H1 (cell line): ENCODE measurements at regions not wholly inside any gene's neighbourhood (a gene's known extent, or its start where the extent isn't known, plus 50 kb on each side); places are given as distances from the start of the nearest gene placed in this dataset.

ENCODE experiments used
- CTCF ChIA-PET: fragments of 300-600 bp; sonication (Branson Sonifier 250); formaldehyde crosslinking; loops from one replicate; lab custom pipeline; 2021; ENCODE audit not compliant: partially characterized antibody; lab: Charles Lee
- POLR2A ChIA-PET: fragments of 300-600 bp; sonication (Branson Sonifier 250); formaldehyde crosslinking; loops from one replicate; lab custom pipeline; 2021; ENCODE audit warnings: inconsistent platforms; ENCODE audit not compliant: partially characterized antibody; lab: Charles Lee
- DNase-seq, 2 experiments: peaks; one replicate each; pipeline versions ENCODE4 v3.0.0 to v3.0.0-alpha.2; 2010 to 2022; ENCODE audit warnings: low spot score in 2 of 2, low read depth in 1 of 2, mixed read lengths in 1 of 2
- FAIRE-seq: peaks from 2 replicates; lab custom pipeline; 2011; peaks lifted over from hg19 to GRCh38; lab: Jason Lieb, UNC
- H2AFZ ChIP-seq: 2 replicates; pipeline ENCODE4 v1.8.1; 2012; ENCODE audit warnings: low read length, inconsistent platforms
- H2AK5ac ChIP-seq: 2 replicates; pipeline ENCODE4 v1.6.1; 2013; ENCODE audit warnings: low read depth, low read length
- H2BK120ac ChIP-seq: replicated peaks from 2 replicates; pipeline ENCODE3; 2013; ENCODE audit warnings: low read depth, low read length, inconsistent platforms
- H2BK12ac ChIP-seq: 2 replicates; pipeline ENCODE4 v1.6.1; 2013; ENCODE audit warnings: low read depth, low read length
- H2BK15ac ChIP-seq: 2 replicates; pipeline ENCODE4 v1.6.1; 2013; ENCODE audit warnings: low read length
- H2BK20ac ChIP-seq: 2 replicates; pipeline ENCODE4 v1.6.1; 2013; ENCODE audit warnings: low read length
- H2BK5ac ChIP-seq: 2 replicates; pipeline ENCODE4 v1.6.1; 2013; ENCODE audit warnings: low read depth, low read length
- H3K14ac ChIP-seq: 2 replicates; pipeline ENCODE4 v1.6.1; 2013; ENCODE audit warnings: inconsistent platforms; ENCODE audit not compliant: insufficient read length
- H3K18ac ChIP-seq: 2 replicates; pipeline ENCODE4 v1.6.1; 2013; ENCODE audit warnings: low read length; ENCODE audit errors: extremely low read depth
- H3K23ac ChIP-seq: 2 replicates; pipeline ENCODE4 v1.6.1; 2013; ENCODE audit warnings: inconsistent platforms; ENCODE audit not compliant: insufficient read length
- H3K23me2 ChIP-seq: 2 replicates; pipeline ENCODE4 v1.6.1; 2013; ENCODE audit warnings: low read depth, low read length
- H3K27ac ChIP-seq: 2 replicates; pipeline ENCODE4 v1.6.1; 2011; ENCODE audit warnings: low read depth, low read length, inconsistent platforms
- H3K27me3 ChIP-seq, 4 experiments: replicated peaks in 1 of 4; 1 replicate in 1 of 4; 2 replicates in 3 of 4; pipeline versions ENCODE4 v1.6.1 to v1.8.1; 2011 to 2013; ENCODE audit warnings: low read length in 3 of 4, mild to moderate bottlenecking in 3 of 4, inconsistent platforms in 2 of 4, mixed read lengths in 2 of 4, moderate library complexity in 1 of 4; ENCODE audit not compliant: control insufficient read depth in 3 of 4, insufficient read depth in 3 of 4; ENCODE audit errors: extremely low read depth in 1 of 4
- H3K36me3 ChIP-seq, 4 experiments: 2 replicates each; pipeline versions ENCODE4 v1.6.1 to v1.8.1; 2011 to 2013; ENCODE audit warnings: mild to moderate bottlenecking in 4 of 4, low read length in 3 of 4, moderate library complexity in 2 of 4, control low read depth in 1 of 4, inconsistent platforms in 1 of 4; ENCODE audit not compliant: insufficient read depth in 4 of 4, control insufficient read depth in 2 of 4
- H3K4ac ChIP-seq: replicated peaks from 2 replicates; pipeline ENCODE3; 2013; ENCODE audit warnings: low read length, low read depth, mixed read lengths, inconsistent platforms; ENCODE audit not compliant: insufficient read length
- H3K4me1 ChIP-seq, 4 experiments: replicated peaks in 1 of 4; 1 replicate in 1 of 4; 2 replicates in 3 of 4; pipeline versions ENCODE4 v1.6.1 to v1.8.1; 2011 to 2013; ENCODE audit warnings: low read length in 3 of 4, inconsistent platforms in 2 of 4, mixed read lengths in 1 of 4; ENCODE audit not compliant: insufficient read depth in 4 of 4, control insufficient read depth in 3 of 4
- H3K4me2 ChIP-seq, 2 experiments: 2 replicates each; pipeline versions ENCODE4 v1.6.1 to v1.8.1; 2011 to 2013; ENCODE audit warnings: low read depth in 2 of 2, low read length in 2 of 2, control low read depth in 1 of 2, inconsistent platforms in 1 of 2, mild to moderate bottlenecking in 1 of 2; ENCODE audit not compliant: insufficient read depth in 1 of 2
- H3K4me3 ChIP-seq, 4 experiments: fragments of 200-600, 300-600 bp in 1 of 4; sonication (generic), shearing (Covaris generic), sonication (Bioruptor Twin) in 1 of 4; 2 replicates each; pipeline versions ENCODE4 v1.5.1 to v1.8.1; 2011 to 2016; ENCODE audit warnings: low read length in 4 of 4, low read depth in 3 of 4, control low read depth in 2 of 4, inconsistent platforms in 2 of 4, mild to moderate bottlenecking in 2 of 4, mixed read lengths in 1 of 4, moderate library complexity in 1 of 4; ENCODE audit not compliant: insufficient read depth in 2 of 4; ENCODE audit errors: extremely low read depth in 1 of 4
- H3K56ac ChIP-seq: replicated peaks from 2 replicates; pipeline ENCODE3; 2013; ENCODE audit warnings: low read depth, mild to moderate bottlenecking, mixed read lengths, low read length, inconsistent platforms; ENCODE audit not compliant: insufficient read length
- H3K79me1 ChIP-seq: 2 replicates; pipeline ENCODE4 v1.6.1; 2013; ENCODE audit warnings: low read depth, low read length, control low read depth
- H3K79me2 ChIP-seq, 2 experiments: 2 replicates each; pipeline versions ENCODE4 v1.6.1 to v1.8.1; 2012 to 2013; ENCODE audit warnings: low read length in 2 of 2, mild to moderate bottlenecking in 2 of 2, inconsistent platforms in 1 of 2; ENCODE audit not compliant: insufficient read depth in 2 of 2, control insufficient read depth in 1 of 2
- H3K9ac ChIP-seq, 4 experiments: replicated peaks in 1 of 4; 1 replicate in 1 of 4; 2 replicates in 3 of 4; pipeline versions ENCODE4 v1.6.1 to v1.8.1; 2011 to 2013; ENCODE audit warnings: low read depth in 3 of 4, low read length in 3 of 4, control low read depth in 2 of 4, mild to moderate bottlenecking in 2 of 4, moderate library complexity in 2 of 4, inconsistent platforms in 1 of 4; ENCODE audit errors: extremely low read depth in 1 of 4
- H3K9me3 ChIP-seq, 2 experiments: 2 replicates each; pipeline versions ENCODE4 v1.6.1 to v1.8.1; 2012 to 2013; ENCODE audit warnings: mild to moderate bottlenecking in 2 of 2, moderate library complexity in 2 of 2, control low read depth in 1 of 2, inconsistent platforms in 1 of 2, low read depth in 1 of 2, low read length in 1 of 2, mixed read lengths in 1 of 2; ENCODE audit not compliant: insufficient read depth in 2 of 2
- H4K20me1 ChIP-seq, 2 experiments: replicated peaks in 1 of 2; 2 replicates each; pipeline versions ENCODE3 to v1.8.1; 2011 to 2013; ENCODE audit warnings: inconsistent platforms in 2 of 2, low read length in 2 of 2, mild to moderate bottlenecking in 1 of 2; ENCODE audit not compliant: insufficient read depth in 2 of 2, control insufficient read depth in 1 of 2
- H4K5ac ChIP-seq: 2 replicates; pipeline ENCODE4 v1.6.1; 2013; ENCODE audit warnings: low read length, low read depth, mixed read lengths, inconsistent platforms; ENCODE audit not compliant: insufficient read length
- H4K8ac ChIP-seq: 2 replicates; pipeline ENCODE4 v1.8.0; 2013; ENCODE audit warnings: mild to moderate bottlenecking, moderate library complexity, low read length, inconsistent platforms; ENCODE audit not compliant: insufficient read depth; ENCODE audit errors: extremely low read depth
- H4K91ac ChIP-seq: replicated peaks from 2 replicates; pipeline ENCODE3; 2013; ENCODE audit warnings: low read length, mixed read lengths, inconsistent platforms; ENCODE audit not compliant: insufficient read length
- CREB1 ChIP-seq: IDR thresholded peaks from 2 replicates; pipeline ENCODE4 v1.6.1; 2012; ENCODE audit warnings: inconsistent platforms
- CTCF ChIP-seq, 3 experiments: IDR thresholded peaks; 1 replicate in 2 of 3; 2 replicates in 1 of 3; pipeline versions ENCODE4 v1.5.1 to v1.6.1; 2011; ENCODE audit warnings: low read length in 3 of 3, mild to moderate bottlenecking in 3 of 3, inconsistent platforms in 2 of 3, low read depth in 1 of 3, moderate library complexity in 1 of 3; ENCODE audit not compliant: insufficient read depth in 1 of 3; ENCODE audit errors: control extremely low read depth in 1 of 3
- GABPA ChIP-seq: IDR thresholded peaks from 2 replicates; pipeline ENCODE4 v1.6.1; 2011; ENCODE audit warnings: mild to moderate bottlenecking, low read length, moderate library complexity, borderline replicate concordance; ENCODE audit not compliant: insufficient read depth
- HDAC2 ChIP-seq, 2 experiments: fragments of 300-600 bp in 1 of 2; sonication (generic) in 1 of 2; IDR thresholded peaks; 2 replicates each; pipeline ENCODE4 v1.6.1; 2011 to 2012; ENCODE audit warnings: low read depth in 2 of 2, low read length in 2 of 2, mild to moderate bottlenecking in 2 of 2, moderate library complexity in 2 of 2, borderline replicate concordance in 1 of 2, inconsistent platforms in 1 of 2
- NANOG ChIP-seq: IDR thresholded peaks from 2 replicates; pipeline ENCODE4 v1.6.1; 2011; ENCODE audit warnings: low read length, low read depth, mild to moderate bottlenecking, inconsistent platforms; ENCODE audit not compliant: insufficient read depth, poor library complexity, severe bottlenecking
- POU5F1 ChIP-seq: IDR thresholded peaks from 2 replicates; pipeline ENCODE4 v1.6.1; 2011; ENCODE audit warnings: low read depth, mild to moderate bottlenecking, low read length, moderate library complexity
- RFX5 ChIP-seq: IDR thresholded peaks from 2 replicates; pipeline ENCODE4 v1.6.1; 2011; ENCODE audit warnings: low read depth, low read length, improper control_type of control experiment, borderline replicate concordance
- SIX5 ChIP-seq: IDR thresholded peaks from 2 replicates; pipeline ENCODE4 v1.6.1; 2011; ENCODE audit warnings: mild to moderate bottlenecking, low read depth, low read length
- SP2 ChIP-seq: IDR thresholded peaks from 2 replicates; pipeline ENCODE4 v1.6.1; 2012; ENCODE audit warnings: mild to moderate bottlenecking, low read length, inconsistent platforms
- USF2 ChIP-seq: IDR thresholded peaks from 2 replicates; pipeline ENCODE4 v1.6.1; 2011; ENCODE audit warnings: low read length, improper control_type of control experiment
- WGBS, 2 experiments: shearing (Covaris generic) in 1 of 2; methylation state at CpG; one replicate each; pipeline versions ENCODE4 v1.1.6 to v1.1.7; 2013 to 2015; ENCODE audit warnings: low lambda C conversion rate in 2 of 2, mixed read lengths in 2 of 2, inconsistent platforms in 1 of 2, low coverage in 1 of 2, missing lambda C conversion rate in 1 of 2; ENCODE audit not compliant: insufficient replicate concordance in 2 of 2, insufficient coverage in 1 of 2, insufficient read length in 1 of 2; ENCODE audit errors: extremely low coverage in 1 of 2, missing lambda C conversion rate in 1 of 2; 5-methylcytosine and 5-hydroxymethylcytosine counted together

GRCh38 chr2:221330436-221330835, 241.7 kb downstream of the EPHA4 start:
- no peak overlapping the region for H2AK5ac ChIP-seq
- H4K8ac ChIP-seq = no peak overlapping the region
- no peak overlapping the region for H2BK20ac ChIP-seq
- no peak overlapping the region for H2BK15ac ChIP-seq
- H4K20me1 ChIP-seq = no peaks in the 10 kb centered on the region
- no peak overlapping the region for H4K91ac ChIP-seq
- TF ChIP-seq CTCF (IDR thresholded peaks at IDR 0.05; ENCODE audit: control extremely low read depth in 1 of 3, insufficient read depth in 1 of 3, low read depth in 1 of 3, low read length in 3 of 3) = no peak
- TF ChIP-seq USF2 = no peak
- TF ChIP-seq GABPA = no peak
- no peak for TF ChIP-seq POU5F1
- no peak for TF ChIP-seq HDAC2 (IDR thresholded peaks at IDR 0.05; ENCODE audit: borderline replicate concordance in 1 of 2, low read depth in 2 of 2, low read length in 2 of 2)
- TF ChIP-seq SIX5 = no peak
- TF ChIP-seq CREB1 = no peak
- TF ChIP-seq RFX5 = no peak
- no peak for TF ChIP-seq NANOG
- no peak for TF ChIP-seq SP2
- TF ChIP-seq, all 59 proteins: peak for 0
- FAIRE-seq = no peak
- no peak overlapping the region for H2BK12ac ChIP-seq
- no peak overlapping the region for H3K4ac ChIP-seq
- no peak overlapping the region for H3K14ac ChIP-seq
- H3K27ac ChIP-seq = no peak overlapping the region
- H3K4me1 ChIP-seq = no peaks in the 10 kb centered on the region
- H3K23me2 ChIP-seq = no peaks in the 10 kb centered on the region
- no peak overlapping the region for H3K23ac ChIP-seq
- ChIA-PET CTCF (no interaction called here), POLR2A (no interaction called here)
- H4K5ac ChIP-seq = no peak overlapping the region
- 94% methylated on average over 5 of the region's 5 CpGs; no CpG with 5 or more reads in 1 of the 2 experiments for WGBS, 2 experiments
- no peak overlapping the region for H2BK5ac ChIP-seq
- H3K9me3 ChIP-seq = no peaks in the 10 kb centered on the region
- H3K79me1 ChIP-seq = no peaks in the 10 kb centered on the region
- no peak overlapping the region for H3K56ac ChIP-seq
- H3K36me3 ChIP-seq = no peaks in the 10 kb centered on the region
- H2AFZ ChIP-seq = no peak overlapping the region
- H3K9ac ChIP-seq = no peak overlapping the region
- no peaks in the 10 kb centered on the region for H3K79me2 ChIP-seq
- no peak overlapping the region for H3K4me3 ChIP-seq
- no peak overlapping the region for H3K18ac ChIP-seq
- no peak overlapping the region for H2BK120ac ChIP-seq
- H3K27me3 ChIP-seq = no peaks in the 10 kb centered on the region
- no peak overlapping the region for H3K4me2 ChIP-seq
- DNase-seq = no peak
